CD4-positive, alpha-beta T cell treated with Interleukin-6 at 100 ng/mL for 8 hours (primary cell): ENCODE measurements at regions not wholly inside any gene's neighbourhood (a gene's known extent, or its start where the extent isn't known, plus 50 kb on each side); places are given as distances from the start of the nearest gene placed in this dataset.

Experiments
- DNase-seq: peaks from one replicate; pipeline ENCODE4 v3.0.0-alpha.2; 2020; ENCODE audit warnings: mixed read lengths, low spot score

GRCh38 chr4:164488114-164488513 lies 265.8 kb upstream of the SMIM31 start:
- no peak for DNase-seq

DNA sequence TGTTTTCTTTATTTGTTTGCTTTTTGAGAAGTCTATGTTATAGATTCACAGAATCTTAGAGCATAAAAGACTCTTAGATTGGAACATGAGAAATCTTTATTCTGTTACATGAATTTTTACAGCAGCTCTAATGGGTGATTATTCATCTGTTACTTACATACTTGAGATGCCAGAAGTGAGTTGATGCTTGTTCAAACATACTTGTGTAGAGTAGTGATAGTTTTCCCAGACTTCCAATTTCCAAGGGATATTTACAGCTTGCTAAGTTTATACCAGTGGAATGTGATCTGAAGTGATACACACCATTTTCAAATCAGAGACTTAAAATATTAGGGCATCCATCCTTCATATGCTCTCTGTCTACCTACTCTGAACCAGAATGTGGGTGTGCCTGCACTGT lies 252.9 kb upstream of the SMIM31 start:
- DNase-seq: no peak

GRCh38 chr4:164503874-164504273 lies 250.1 kb upstream of the SMIM31 start:
- no peak for DNase-seq

DNA sequence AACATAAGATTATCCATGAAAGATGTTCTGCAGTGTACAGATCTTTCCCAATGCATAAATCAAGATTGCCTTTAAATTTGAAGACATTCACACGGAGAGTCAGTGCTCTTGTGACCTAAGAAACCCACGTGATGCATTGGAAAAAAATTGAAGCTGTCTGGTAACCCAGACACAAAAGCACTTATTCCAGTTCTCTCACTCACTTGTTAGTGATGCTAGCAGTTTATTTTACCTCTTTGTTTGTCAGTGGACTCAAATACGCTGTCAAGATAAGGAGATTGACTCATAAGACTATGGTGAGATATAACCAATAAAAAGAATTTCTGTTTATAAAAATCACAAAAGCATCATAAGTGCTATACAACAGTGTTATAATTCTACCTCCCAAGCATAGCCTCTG lies 245.8 kb upstream of the SMIM31 start:
- DNase-seq: no peak

- no peak for DNase-seq
Observed at GRCh38 chr4:164508771-164509170, 245.2 kb upstream of the SMIM31 start.

GRCh38 chr4:164509951-164510350 lies 244.0 kb upstream of the SMIM31 start:
- no peak for DNase-seq

DNA sequence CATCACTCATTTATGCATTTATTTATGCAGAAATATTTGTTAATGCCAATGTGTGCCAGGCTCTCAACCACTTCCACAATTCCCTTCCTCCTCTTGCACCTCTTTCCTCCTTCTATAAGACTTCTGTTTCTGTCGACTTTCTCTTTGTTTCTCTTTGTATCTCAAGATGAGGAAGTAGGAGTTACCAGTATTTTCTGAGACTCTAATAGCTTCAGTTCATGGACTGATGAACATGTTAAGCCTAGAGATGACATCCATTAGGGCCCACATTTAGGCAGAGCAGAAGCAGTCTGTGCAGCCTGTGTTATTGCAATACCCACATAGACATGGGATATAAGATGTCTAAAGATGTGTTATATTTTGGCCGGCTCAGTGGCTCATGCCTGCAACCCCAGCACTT lies 241.8 kb upstream of the SMIM31 start:
- DNase-seq: no peak

DNA sequence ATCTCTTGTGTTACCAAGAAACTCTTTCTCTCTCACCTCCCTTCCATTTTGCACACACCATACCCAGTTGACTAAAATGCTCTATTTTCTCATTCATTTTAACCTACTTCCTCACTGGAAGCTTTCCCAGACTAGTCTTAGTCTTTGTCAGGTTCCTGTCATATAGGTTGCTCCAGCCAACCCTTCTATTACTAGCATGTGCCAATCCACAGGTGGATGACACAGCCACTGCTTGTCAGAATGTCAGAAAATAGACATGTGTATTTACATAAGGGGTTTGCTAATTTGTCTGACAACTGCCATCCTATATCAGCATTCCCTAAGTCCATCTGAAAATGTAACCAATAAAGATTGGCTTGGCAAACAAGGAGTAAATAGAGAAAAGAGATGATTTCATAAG lies 239.2 kb upstream of the SMIM31 start:
- no peak for DNase-seq

DNA sequence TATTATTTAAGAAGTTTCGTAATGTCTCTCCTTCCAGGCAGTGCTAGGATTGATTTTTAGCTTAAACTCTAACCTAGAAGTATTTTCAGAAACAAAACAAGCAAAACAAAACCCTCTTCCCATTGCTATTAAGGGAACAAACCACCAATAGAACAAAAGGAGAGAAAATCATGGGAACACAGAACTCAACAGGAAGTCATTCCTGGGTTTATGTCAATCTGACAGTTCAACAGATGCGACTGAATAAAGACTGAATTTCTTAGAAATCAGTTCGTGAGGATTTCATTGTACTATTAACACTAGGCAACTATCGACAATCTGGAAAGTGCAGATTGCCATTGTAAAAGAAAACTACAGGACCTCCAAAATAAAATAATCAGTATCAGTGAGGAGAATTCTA lies 229.1 kb upstream of the SMIM31 start:
- DNase-seq: no peak

DNA sequence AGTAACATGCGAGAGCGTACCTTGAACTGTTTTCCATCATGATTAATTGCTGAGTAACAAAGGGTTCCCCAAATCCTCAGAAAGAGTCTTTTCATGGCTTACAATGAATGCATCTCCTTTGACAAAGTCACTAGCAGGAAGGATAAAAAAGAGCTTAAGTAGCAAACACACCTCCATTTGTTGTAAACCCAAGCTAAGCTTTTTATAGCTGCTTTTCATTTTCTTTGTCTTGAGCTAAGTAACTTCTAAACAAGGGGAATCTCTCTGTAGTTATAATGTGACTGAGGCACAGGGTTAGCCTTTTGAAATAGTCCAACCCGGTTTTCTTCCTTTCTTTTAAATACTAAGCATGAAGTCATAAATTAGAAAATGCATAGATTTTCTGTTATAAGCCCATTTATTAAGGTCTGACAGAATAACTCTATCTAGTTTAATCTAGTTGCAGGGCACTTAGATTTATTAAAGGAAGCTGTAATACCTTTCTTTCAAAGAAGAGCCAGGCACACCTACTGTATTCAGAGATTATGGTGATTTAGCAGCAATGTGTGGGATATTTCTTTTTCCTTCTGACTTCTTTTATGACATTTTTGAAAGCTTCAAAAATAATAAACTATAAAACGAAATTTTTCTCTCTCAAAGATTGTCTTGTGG lies 226.9 kb upstream of the SMIM31 start:
- no peak for DNase-seq

GRCh38 chr4:164529058-164529457 lies 224.9 kb upstream of the SMIM31 start:
- DNase-seq: no peak

DNA sequence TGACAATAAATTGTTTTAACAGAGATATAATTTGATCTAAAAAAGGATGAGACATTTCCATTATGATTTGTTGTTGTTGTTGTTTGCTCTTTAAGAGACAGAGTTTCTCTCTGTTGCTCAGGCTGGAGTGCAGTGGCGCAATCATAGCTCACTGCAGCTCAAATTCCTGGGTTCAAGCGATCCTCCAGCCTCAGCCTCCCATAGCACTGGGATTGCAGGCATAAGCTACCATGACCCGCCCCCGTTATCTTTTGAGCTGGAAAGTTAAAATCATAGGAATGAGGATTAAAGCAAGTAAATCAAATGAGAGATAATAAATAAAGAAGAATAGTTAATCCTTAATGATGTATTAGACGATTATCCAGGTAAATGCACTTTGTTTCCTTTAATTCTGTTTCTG lies 224.4 kb upstream of the SMIM31 start:
- no peak for DNase-seq

DNA sequence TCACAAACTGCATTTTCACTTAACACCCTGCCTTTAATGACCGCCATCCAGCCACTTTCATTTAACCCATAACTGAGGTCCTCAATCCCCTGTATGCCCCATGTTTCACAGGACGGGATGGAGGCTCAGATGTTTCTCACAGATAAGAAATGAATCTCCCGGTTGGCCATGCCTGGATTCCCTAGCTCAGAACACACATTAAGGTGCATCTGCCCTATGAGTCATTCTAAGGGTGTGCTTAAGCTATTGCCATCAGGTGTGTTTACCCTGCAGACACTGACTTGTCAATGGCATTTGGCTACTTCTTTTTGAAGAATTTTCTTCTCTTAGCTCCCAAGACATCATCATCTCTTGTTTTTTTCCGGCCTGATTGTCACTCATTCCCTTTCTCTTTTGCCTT lies 222.6 kb upstream of the SMIM31 start:
- DNase-seq: no peak

DNA sequence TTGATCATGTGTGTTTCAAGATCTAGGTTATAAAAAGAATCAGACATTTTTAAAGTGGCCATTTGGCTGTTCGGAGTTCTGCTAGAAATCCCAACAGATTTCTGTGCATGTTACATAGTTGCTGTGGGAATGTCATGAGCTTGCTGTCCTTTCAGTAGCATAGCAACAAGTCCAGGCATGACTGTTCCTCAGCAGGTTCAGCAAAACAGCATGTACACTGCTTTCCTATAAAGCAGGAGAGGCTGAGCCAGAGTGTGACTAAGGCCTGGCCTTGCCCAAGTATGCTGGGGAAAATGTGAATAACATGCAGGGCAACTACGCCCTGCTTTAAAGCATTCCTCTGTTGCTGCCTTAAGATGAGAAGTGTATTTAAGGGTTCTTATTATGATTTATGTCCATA lies 217.1 kb upstream of the SMIM31 start:
- no peak for DNase-seq

GRCh38 chr4:164538097-164538496 lies 215.8 kb upstream of the SMIM31 start:
- no peak for DNase-seq

- no peak for DNase-seq
Observed at GRCh38 chr4:164540987-164541386, 212.9 kb upstream of the SMIM31 start.

- no peak for DNase-seq
Observed at GRCh38 chr4:164542431-164542830, 211.5 kb upstream of the SMIM31 start.

GRCh38 chr4:164550989-164551712 lies 202.8 kb upstream of the SMIM31 start:
- DNase-seq: no peak

DNA sequence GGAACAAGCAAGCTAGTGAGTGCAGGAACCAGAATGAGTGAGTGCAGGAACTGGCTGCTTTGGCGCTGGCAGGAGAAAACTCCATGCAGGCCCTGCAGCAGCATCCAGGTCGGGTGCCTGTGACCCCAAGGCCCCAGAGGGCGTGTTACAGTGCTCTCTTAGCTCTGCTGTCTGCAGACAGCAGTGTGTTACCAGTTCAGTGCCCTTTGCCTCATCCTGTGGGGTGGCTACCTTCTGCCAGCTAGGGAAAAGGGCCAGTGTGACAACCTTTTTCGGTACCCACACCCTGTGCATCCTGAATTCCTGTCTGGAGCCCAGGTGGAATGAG lies 202.3 kb upstream of the SMIM31 start:
- no peak for DNase-seq

DNA sequence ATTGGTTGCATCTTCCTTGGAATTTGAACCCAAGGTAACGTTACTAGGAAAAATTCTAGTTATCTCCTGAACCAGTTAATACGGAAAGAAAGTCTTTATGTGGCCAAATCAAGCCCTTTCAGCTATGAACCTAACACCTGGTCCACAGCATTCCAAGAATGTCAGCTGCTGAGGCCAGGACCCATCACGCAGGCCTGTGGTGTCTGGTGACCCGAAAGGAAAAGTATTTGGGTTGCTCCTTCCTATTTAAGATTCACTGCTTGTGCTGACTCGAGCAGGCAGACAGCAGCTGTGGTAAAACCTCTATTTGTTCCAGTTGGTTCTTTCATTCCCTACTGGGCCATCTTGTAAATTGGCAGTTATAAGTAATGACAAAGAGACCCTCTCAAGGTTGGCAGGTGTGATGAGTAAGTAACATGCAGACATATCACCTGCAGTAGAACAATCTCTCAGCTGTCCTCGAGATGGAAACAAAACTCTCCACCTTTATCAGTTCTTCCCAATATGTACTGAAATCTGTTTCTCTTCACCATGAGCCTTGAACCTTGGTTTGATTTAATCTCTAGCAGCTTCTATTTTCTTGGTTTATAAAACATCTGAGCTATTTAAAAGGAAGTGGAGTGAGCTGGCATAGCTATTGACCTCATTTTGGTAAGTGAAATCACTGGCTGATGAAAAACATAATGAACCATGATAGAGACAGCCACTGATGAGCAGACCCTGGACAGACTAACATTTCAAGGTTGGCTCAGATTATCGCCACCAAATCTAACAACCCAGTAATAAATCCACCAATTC lies 182.1 kb upstream of the SMIM31 start:
- no peak for DNase-seq

- DNase-seq: no peak
Observed at GRCh38 chr4:164572877-164573279, 181.1 kb upstream of the SMIM31 start.

DNA sequence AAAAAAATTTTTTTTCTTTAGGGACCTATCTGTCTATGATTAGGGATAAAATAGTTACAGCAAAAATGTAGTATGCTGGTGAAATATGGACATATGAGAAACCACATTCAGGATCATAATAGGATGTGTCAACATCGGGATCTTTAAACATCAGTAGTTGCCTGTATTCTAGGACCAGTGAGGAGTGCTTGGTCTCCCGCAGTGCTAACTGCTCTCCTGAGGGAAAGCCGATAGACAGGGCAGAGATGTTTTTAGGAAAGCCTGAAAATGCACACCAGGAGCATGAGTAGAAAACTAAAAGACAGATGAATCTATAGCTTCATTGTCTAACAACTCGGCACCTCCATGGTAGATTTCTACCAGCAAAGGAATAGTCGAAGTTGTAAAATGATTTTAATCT lies 178.1 kb upstream of the SMIM31 start:
- DNase-seq: no peak

- DNase-seq: no peak
Observed at GRCh38 chr4:164579270-164579942, 174.5 kb upstream of the SMIM31 start.
